ENCODE measurements at regions not wholly inside any gene's neighbourhood (a gene's known extent, or its start where the extent isn't known, plus 50 kb on each side); places are given as distances from the start of the nearest gene placed in this dataset.
"Not testable (repeated sequence)": the region's sequence is repeated elsewhere in the genome, so short reads cannot be mapped to it uniquely, and the experiment has no call there.

DNA sequence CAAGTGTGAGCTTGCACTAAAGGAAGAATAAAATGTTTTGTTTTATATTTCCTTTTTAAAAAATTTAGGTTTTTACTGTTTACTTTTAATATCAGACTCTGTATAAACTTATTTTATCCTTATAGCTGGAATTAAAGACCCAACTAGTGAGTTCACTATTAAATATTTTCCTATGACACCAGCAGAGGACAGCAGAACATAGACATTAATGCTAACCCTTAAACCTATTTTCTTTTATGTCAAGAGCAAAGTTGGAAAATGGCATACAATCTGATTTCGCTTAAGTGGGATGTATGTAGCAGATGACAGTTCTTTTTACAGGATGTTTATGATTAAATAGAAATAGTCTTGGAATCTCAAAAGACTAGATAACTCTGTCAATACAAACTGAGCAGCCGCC, 188.2 kb upstream of the XIRP2 start:
- ChIA-PET CTCF (ENCODE audit: unreplicated experiment) (no interaction called here), POLR2A (no interaction called here)
- Histone ChIP-seq H3K9me2 (ENCODE audit: insufficient read depth, low read length) (no peaks in the 10 kb centered on the region), H3K36me3 (ENCODE audit: insufficient read depth, low read length) (no peaks in the 10 kb centered on the region), H3K79me2 (ENCODE audit: insufficient read depth, low read depth, low read length) (no peaks in the 10 kb centered on the region), H3K4me1 (ENCODE audit: insufficient read depth, low read length, poor library complexity, severe bottlenecking) (no peaks in the 10 kb centered on the region), H3K4me3 (ENCODE audit: low read depth, low read length, poor library complexity, severe bottlenecking) (no peak overlapping the region), H2AFZ (ENCODE audit: low read length) (no peak overlapping the region), H3K4me2 (ENCODE audit: low read length) (no peak overlapping the region), H3K27ac (ENCODE audit: low read depth, low read length, poor library complexity, severe bottlenecking) (no peak overlapping the region), H3K9me3 (ENCODE audit: low read length) (no peaks in the 10 kb centered on the region), H4K20me1 (ENCODE audit: insufficient read depth, low read length) (no peaks in the 10 kb centered on the region)
- BruUV-seq (replicated peaks) = no TSS peak
- TF ChIP-seq, protein P1, sequence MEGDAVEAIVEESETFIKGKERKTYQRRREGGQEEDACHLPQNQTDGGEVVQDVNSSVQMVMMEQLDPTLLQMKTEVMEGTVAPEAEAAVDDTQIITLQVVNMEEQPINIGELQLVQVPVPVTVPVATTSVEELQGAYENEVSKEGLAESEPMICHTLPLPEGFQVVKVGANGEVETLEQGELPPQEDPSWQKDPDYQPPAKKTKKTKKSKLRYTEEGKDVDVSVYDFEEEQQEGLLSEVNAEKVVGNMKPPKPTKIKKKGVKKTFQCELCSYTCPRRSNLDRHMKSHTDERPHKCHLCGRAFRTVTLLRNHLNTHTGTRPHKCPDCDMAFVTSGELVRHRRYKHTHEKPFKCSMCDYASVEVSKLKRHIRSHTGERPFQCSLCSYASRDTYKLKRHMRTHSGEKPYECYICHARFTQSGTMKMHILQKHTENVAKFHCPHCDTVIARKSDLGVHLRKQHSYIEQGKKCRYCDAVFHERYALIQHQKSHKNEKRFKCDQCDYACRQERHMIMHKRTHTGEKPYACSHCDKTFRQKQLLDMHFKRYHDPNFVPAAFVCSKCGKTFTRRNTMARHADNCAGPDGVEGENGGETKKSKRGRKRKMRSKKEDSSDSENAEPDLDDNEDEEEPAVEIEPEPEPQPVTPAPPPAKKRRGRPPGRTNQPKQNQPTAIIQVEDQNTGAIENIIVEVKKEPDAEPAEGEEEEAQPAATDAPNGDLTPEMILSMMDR (conservative IDR thresholded peaks at IDR 0.05; ENCODE audit: low read length) = 0 out of 2 replicates have a peak, but pooled peaks have one; percentile 20
- no peak for TF ChIP-seq EZH2phosphoT487 (IDR thresholded peaks at IDR 0.05; ENCODE audit: borderline replicate concordance, low read depth, low read length)
- intact Hi-C loops (cut with micrococcal nuclease; ENCODE audit: unreplicated experiment) = no loop called here
- no peak for DNase-seq (ENCODE audit: low spot score)

DNA sequence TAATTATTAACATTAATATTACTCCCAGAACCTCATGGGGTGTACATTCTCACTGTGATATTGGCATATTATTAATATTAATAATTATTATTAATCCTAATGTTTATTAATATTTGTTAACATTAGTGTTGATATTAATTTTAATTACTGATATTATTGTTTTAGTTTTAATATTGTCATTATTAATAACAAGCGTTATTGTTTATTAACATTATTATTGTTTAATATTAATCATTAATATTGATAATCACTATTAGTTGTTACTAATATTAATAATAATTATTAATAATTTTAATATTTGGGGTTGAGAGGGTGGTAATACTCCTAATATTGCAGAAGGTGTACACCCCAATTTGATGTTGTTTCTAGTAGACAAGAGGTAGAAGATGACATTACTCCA, 193.1 kb upstream of the XIRP2 start:
- intact Hi-C loops (cut with micrococcal nuclease; ENCODE audit: unreplicated experiment) = no loop called here
- POLR2A ChIA-PET = no interaction called here
- no peaks in the 10 kb centered on the region for H3K79me2 ChIP-seq (ENCODE audit: insufficient read depth, low read depth, low read length)

DNA sequence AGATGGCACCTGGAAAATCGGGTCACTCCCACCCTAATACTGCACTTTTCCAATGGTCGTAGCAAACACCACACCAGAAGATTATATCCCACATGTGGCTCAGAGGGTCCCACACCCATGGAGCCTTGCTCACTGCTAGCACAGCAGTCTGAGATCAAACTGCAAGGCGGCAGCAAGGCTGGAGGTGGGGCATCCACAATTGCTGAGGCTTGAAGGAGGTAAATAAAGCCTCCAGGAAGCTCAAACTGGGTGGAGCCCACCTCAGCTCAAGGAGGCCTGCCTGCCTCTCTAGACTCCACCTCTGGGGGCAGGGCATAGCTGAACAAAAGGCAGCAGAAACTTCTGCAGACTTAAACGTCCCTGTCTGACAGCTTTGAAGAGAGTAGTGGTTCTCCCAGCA, 192.0 kb upstream of the SCN7A start:
- H3K36me3 ChIP-seq (ENCODE audit: insufficient read depth, low read length); H3K9me3 ChIP-seq (ENCODE audit: low read length); H3K4me3 ChIP-seq (ENCODE audit: low read depth, low read length, poor library complexity, severe bottlenecking); H3K9me2 ChIP-seq (ENCODE audit: insufficient read depth, low read length); DNase-seq (ENCODE audit: low spot score); H3K4me2 ChIP-seq (ENCODE audit: low read length); H3K79me2 ChIP-seq (ENCODE audit: insufficient read depth, low read depth, low read length); H2AFZ ChIP-seq (ENCODE audit: low read length); H3K4me1 ChIP-seq (ENCODE audit: insufficient read depth, low read length, poor library complexity, severe bottlenecking); CTCF ChIA-PET (ENCODE audit: unreplicated experiment); intact Hi-C loops (cut with micrococcal nuclease; ENCODE audit: unreplicated experiment); H3K27ac ChIP-seq (ENCODE audit: low read depth, low read length, poor library complexity, severe bottlenecking); BruUV-seq (replicated peaks); H4K20me1 ChIP-seq (ENCODE audit: insufficient read depth, low read length): not testable (repeated sequence)
- POLR2A ChIA-PET = interaction anchor here (0.9 kb wide), 1 partner anchor 108 kb away, joined by 3 read pairs; no protein-coding TSS in a partner anchor

More for the DNA sequence above, 193.1 kb upstream of the XIRP2 start:
- H3K36me3 ChIP-seq (ENCODE audit: insufficient read depth, low read length) = no peaks in the 10 kb centered on the region
- DNase-seq (ENCODE audit: low spot score) = no peak
- H3K27ac ChIP-seq (ENCODE audit: low read depth, low read length, poor library complexity, severe bottlenecking) = no peak overlapping the region
- CTCF ChIA-PET (ENCODE audit: unreplicated experiment) = no interaction called here
- H4K20me1 ChIP-seq (ENCODE audit: insufficient read depth, low read length) = no peaks in the 10 kb centered on the region
- no peaks in the 10 kb centered on the region for H3K4me1 ChIP-seq (ENCODE audit: insufficient read depth, low read length, poor library complexity, severe bottlenecking)
- no peak overlapping the region for H3K4me2 ChIP-seq (ENCODE audit: low read length)
- H3K4me3 ChIP-seq (ENCODE audit: low read depth, low read length, poor library complexity, severe bottlenecking) = no peak overlapping the region
- no peak for TF ChIP-seq EZH2phosphoT487 (IDR thresholded peaks at IDR 0.05; ENCODE audit: borderline replicate concordance, low read depth, low read length)
- TF ChIP-seq, protein P1 (conservative IDR thresholded peaks at IDR 0.05; ENCODE audit: low read length) = no peak
- no peak overlapping the region for H2AFZ ChIP-seq (ENCODE audit: low read length)
- BruUV-seq (replicated peaks) = no TSS peak
- no peaks in the 10 kb centered on the region for H3K9me3 ChIP-seq (ENCODE audit: low read length)
- no peaks in the 10 kb centered on the region for H3K9me2 ChIP-seq (ENCODE audit: insufficient read depth, low read length)
